Retinal pigment epithelial cell (primary cell): ENCODE measurements at regions not wholly inside any gene's neighbourhood (a gene's known extent, or its start where the extent isn't known, plus 50 kb on each side); places are given as distances from the start of the nearest gene placed in this dataset.
"Not testable (repeated sequence)": the region's sequence is repeated elsewhere in the genome, so short reads cannot be mapped to it uniquely, and the experiment has no call there.

Source experiments
- DNase-seq: peaks from one replicate; pipeline ENCODE4 v3.0.0-alpha.2; 2010; ENCODE audit warnings: low read depth
- H3K4me3 ChIP-seq: 2 replicates; pipeline ENCODE4 v1.5.1; 2011; ENCODE audit warnings: mild to moderate bottlenecking, low read length, control low read depth, moderate library complexity
- CTCF ChIP-seq: conservative IDR thresholded peaks from 2 replicates; pipeline ENCODE4 v1.5.1; 2011; ENCODE audit warnings: low read depth, low read length, control low read depth, inconsistent platforms

GRCh38 chr3:17828388-17828787, 86.0 kb upstream of the TBC1D5 start:
- TF ChIP-seq CTCF: no peak
- DNase-seq: no peak
- H3K4me3 ChIP-seq: no peak overlapping the region

GRCh38 chr3:17825298-17825697, 82.9 kb upstream of the TBC1D5 start:
- no peak for DNase-seq
- TF ChIP-seq CTCF: no peak
- no peak overlapping the region for H3K4me3 ChIP-seq

- no peak for TF ChIP-seq CTCF
- no peak overlapping the region for H3K4me3 ChIP-seq
- DNase-seq: no peak
These were observed 81.4 kb upstream of the TBC1D5 start for GRCh38 chr3:17823816-17824215.

GRCh38 chr3:17823036-17823435, 80.6 kb upstream of the TBC1D5 start:
- H3K4me3 ChIP-seq: no peak overlapping the region
- TF ChIP-seq CTCF: no peak

GRCh38 chr3:17820704-17821103, 78.3 kb upstream of the TBC1D5 start:
- TF ChIP-seq CTCF: no peak
- no peak overlapping the region for H3K4me3 ChIP-seq
- DNase-seq: no peak

More at GRCh38 chr3:17823036-17823435, 80.6 kb upstream of the TBC1D5 start:
- DNase-seq: no peak

- no peak for DNase-seq
- no peak for TF ChIP-seq CTCF
- H3K4me3 ChIP-seq: no peak overlapping the region
These were observed 77.8 kb upstream of the TBC1D5 start for GRCh38 chr3:17820275-17820674.

- not testable (repeated sequence) for H3K4me3 ChIP-seq, DNase-seq
These were observed 75.5 kb upstream of the TBC1D5 start for GRCh38 chr3:17817973-17818372.

GRCh38 chr3:17817545-17817944, 75.1 kb upstream of the TBC1D5 start:
- no peak for TF ChIP-seq CTCF
- no peak for DNase-seq
- H3K4me3 ChIP-seq: no peak overlapping the region

GRCh38 chr3:17816839-17817238, 74.4 kb upstream of the TBC1D5 start:
- not testable (repeated sequence) for H3K4me3 ChIP-seq, DNase-seq

- not testable (repeated sequence) for DNase-seq, H3K4me3 ChIP-seq
These were observed 69.9 kb upstream of the TBC1D5 start for GRCh38 chr3:17812328-17812727.
